A549 (cell line): ENCODE measurements at regions not wholly inside any gene's neighbourhood (a gene's known extent, or its start where the extent isn't known, plus 50 kb on each side); places are given as distances from the start of the nearest gene placed in this dataset.

Experiments
- ATAC-seq, 2 experiments: fragments of 200-7000 bp in 1 of 2; fragments of >200 bp in 1 of 2; cut with Nextera tagmentation in 1 of 2; cut with Tn5 transposase in 1 of 2; 3 replicates each; pipeline versions ENCODE4 v1.8.0 to v1.9.1; 2018 to 2020; ENCODE audit warnings: mild to moderate bottlenecking in 1 of 2, moderate library complexity in 1 of 2
- CTCF ChIA-PET: fragments of 300-600 bp; sonication (Branson Sonifier 250); formaldehyde crosslinking; extraction: SDS; loops from one replicate; lab custom pipeline; 2021; ENCODE audit warnings: antibody characterized with exemption, inconsistent platforms; lab: Yijun Ruan, JAX
- POLR2A ChIA-PET: fragments of 350-600 bp; formaldehyde crosslinking; extraction: SDS; loops from one replicate; lab custom pipeline; 2021; ENCODE audit warnings: antibody characterized with exemption, inconsistent platforms; lab: Yijun Ruan, JAX
- DNase-seq, 2 experiments: peaks; one replicate each; pipeline versions ENCODE4 v3.0.0 to v3.0.0-alpha.2; 2011 to 2016; ENCODE audit warnings: low read depth in 1 of 2, low spot score in 1 of 2
- FAIRE-seq: peaks from 2 replicates; lab custom pipeline; 2011; peaks lifted over from hg19 to GRCh38; lab: Jason Lieb, UNC
- H3K27ac ChIP-seq, 2 experiments: fragments of >200 bp; sonication (Bioruptor Twin); formaldehyde crosslinking; 3 replicates each; pipeline ENCODE4 v1.5.1; 2016 to 2017
- H3K4me1 ChIP-seq: fragments of >200 bp; sonication (Bioruptor Twin); formaldehyde crosslinking; 3 replicates; pipeline ENCODE4 v1.6.1; 2016
- H3K4me2 ChIP-seq: fragments of >200 bp; sonication (Bioruptor Twin); formaldehyde crosslinking; 3 replicates; pipeline ENCODE4 v1.6.1; 2016
- H3K4me3 ChIP-seq: fragments of >200 bp; sonication (Bioruptor Twin); formaldehyde crosslinking; 3 replicates; pipeline ENCODE4 v1.5.1; 2016
- H3K9me3 ChIP-seq: fragments of >200 bp; sonication (Bioruptor Twin); formaldehyde crosslinking; 3 replicates; pipeline ENCODE4 v1.6.1; 2016
- BCL3 ChIP-seq: fragments of >200 bp; sonication (Bioruptor Twin); formaldehyde crosslinking; IDR thresholded peaks from 3 replicates; pipeline ENCODE4 v1.6.1; 2016
- CHD4 ChIP-seq: fragments of 200-600 bp; sonication (generic); IDR thresholded peaks from 2 replicates; pipeline ENCODE4 v1.6.1; 2016; ENCODE audit warnings: antibody characterized with exemption, mild to moderate bottlenecking, borderline replicate concordance
- CTCF ChIP-seq: fragments of >200 bp; sonication (Bioruptor Twin); formaldehyde crosslinking; IDR thresholded peaks from 3 replicates; pipeline ENCODE4 v1.5.1; 2016
- E2F6 ChIP-seq: IDR thresholded peaks from 2 replicates; pipeline ENCODE4 v1.6.1; 2012; ENCODE audit warnings: low read depth, borderline replicate concordance
- EHMT2 ChIP-seq: fragments of 200-600 bp; sonication (generic); IDR thresholded peaks from 2 replicates; pipeline ENCODE4 v1.6.1; 2016; ENCODE audit warnings: antibody characterized with exemption, low read depth, mild to moderate bottlenecking, moderate library complexity
- ELK1 ChIP-seq: fragments of 150-350 bp; IDR thresholded peaks from 2 replicates; pipeline ENCODE4 v1.6.1; 2014; ENCODE audit warnings: low read depth, mild to moderate bottlenecking, low read length
- EP300 ChIP-seq, 2 experiments: fragments of >200 bp; sonication (Bioruptor Twin); formaldehyde crosslinking; IDR thresholded peaks; 2 replicates in 1 of 2; 3 replicates in 1 of 2; pipeline ENCODE4 v1.6.1; 2016 to 2017
- FOSB ChIP-seq: fragments of 250-450 bp; sonication (Bioruptor Pico); IDR thresholded peaks from 2 replicates; pipeline ENCODE4 v1.5.0; 2020; ENCODE audit warnings: mild to moderate bottlenecking, moderate library complexity
- FOSL2 ChIP-seq, 2 experiments: fragments of 450-650 bp in 1 of 2; fragments of >200 bp in 1 of 2; sonication (Bioruptor Twin) in 1 of 2; formaldehyde crosslinking; IDR thresholded peaks; 2 replicates each; pipeline versions ENCODE4 v1.5.0 to v1.6.1; 2016 to 2020; ENCODE audit warnings: mild to moderate bottlenecking in 1 of 2, moderate library complexity in 1 of 2
- GATA3 ChIP-seq: IDR thresholded peaks from 2 replicates; pipeline ENCODE4 v1.6.1; 2012; ENCODE audit warnings: borderline replicate concordance
- HDAC2 ChIP-seq: fragments of 200-600 bp; sonication (generic); IDR thresholded peaks from 2 replicates; pipeline ENCODE4 v1.6.1; 2016
- HMGXB4 ChIP-seq: fragments of 250-450 bp; sonication (Bioruptor Pico); IDR thresholded peaks from 2 replicates; pipeline ENCODE4 v1.5.0; 2021; ENCODE audit warnings: mild to moderate bottlenecking, moderate library complexity, borderline replicate concordance
- HOXB5 ChIP-seq: fragments of 250-450 bp; sonication (Bioruptor Pico); IDR thresholded peaks from 2 replicates; pipeline ENCODE4 v1.5.0; 2020; ENCODE audit warnings: mild to moderate bottlenecking, moderate library complexity
- JUNB ChIP-seq: fragments of >200 bp; sonication (Bioruptor Twin); formaldehyde crosslinking; IDR thresholded peaks from 2 replicates; pipeline ENCODE4 v1.6.1; 2016
- KDM5A ChIP-seq: fragments of 200-600 bp; sonication (generic); IDR thresholded peaks from 2 replicates; pipeline ENCODE4 v1.6.1; 2016; ENCODE audit warnings: antibody characterized with exemption, mild to moderate bottlenecking
- MAFK ChIP-seq: fragments of 450-650 bp; IDR thresholded peaks from 2 replicates; pipeline ENCODE4 v1.6.1; 2014; ENCODE audit not compliant: partially characterized antibody
- MAX ChIP-seq: IDR thresholded peaks from 2 replicates; pipeline ENCODE4 v1.6.1; 2012
- MAZ ChIP-seq: fragments of 150-350 bp; IDR thresholded peaks from 2 replicates; pipeline ENCODE4 v1.6.1; 2014; ENCODE audit warnings: antibody characterized with exemption, low read depth, low read length, borderline replicate concordance
- MYC ChIP-seq: IDR thresholded peaks from 2 replicates; pipeline ENCODE4 v1.6.1; 2012; ENCODE audit warnings: mild to moderate bottlenecking, inconsistent platforms, low read length, improper control_type of control experiment, borderline replicate concordance
- NFE2L2 ChIP-seq: fragments of 150-350 bp; conservative IDR thresholded peaks from 2 replicates; pipeline ENCODE4 v1.6.1; 2014; ENCODE audit warnings: low read length
- NPAS2 ChIP-seq: fragments of 250-450 bp; sonication (Bioruptor Pico); IDR thresholded peaks from 2 replicates; pipeline ENCODE4 v1.8.0; 2022; ENCODE audit warnings: mild to moderate bottlenecking, moderate library complexity, borderline replicate concordance
- RAD21 ChIP-seq, 2 experiments: fragments of >200 bp in 1 of 2; sonication (Bioruptor Twin) in 1 of 2; formaldehyde crosslinking in 1 of 2; IDR thresholded peaks in 1 of 2; conservative IDR thresholded peaks in 1 of 2; 2 replicates in 1 of 2; 3 replicates in 1 of 2; pipeline ENCODE4 v1.6.1; 2012 to 2018; ENCODE audit warnings: inconsistent platforms in 1 of 2
- RARB ChIP-seq: fragments of 250-450 bp; sonication (Bioruptor Pico); IDR thresholded peaks from 2 replicates; pipeline ENCODE4 v1.8.0; 2021; ENCODE audit warnings: mild to moderate bottlenecking, moderate library complexity
- RCOR1 ChIP-seq: fragments of 150-350 bp; IDR thresholded peaks from 2 replicates; pipeline ENCODE4 v1.6.1; 2014; ENCODE audit warnings: antibody characterized with exemption, low read length, low read depth
- SMC3 ChIP-seq: fragments of >200 bp; sonication (Bioruptor Twin); formaldehyde crosslinking; IDR thresholded peaks from 3 replicates; pipeline ENCODE4 v1.6.1; 2018; ENCODE audit warnings: inconsistent platforms
- ZC3H11A ChIP-seq: fragments of 450-650 bp; IDR thresholded peaks from 2 replicates; pipeline ENCODE4 v1.6.1; 2014; ENCODE audit warnings: antibody characterized with exemption, mild to moderate bottlenecking
- ZFP36 ChIP-seq: fragments of 450-650 bp; IDR thresholded peaks from 2 replicates; pipeline ENCODE4 v1.6.1; 2014; ENCODE audit warnings: borderline replicate concordance; ENCODE audit not compliant: partially characterized antibody
- ZSCAN20 ChIP-seq: fragments of 250-450 bp; sonication (Bioruptor Pico); IDR thresholded peaks from 2 replicates; pipeline ENCODE4 v1.8.0; 2022; ENCODE audit warnings: mild to moderate bottlenecking, moderate library complexity
- WGBS: methylation state at CpG from one replicate; pipeline ENCODE4 v1.1.6; 2017; ENCODE audit errors: missing lambda C conversion rate; 5-methylcytosine and 5-hydroxymethylcytosine counted together

GRCh38 chr2:181114021-181114420 is 133.6 kb downstream of the UBE2E3 start:
- no peak overlapping the region for H3K4me2 ChIP-seq
- ATAC-seq (no peak), DNase-seq (no peak), FAIRE-seq (no peak)
- ChIA-PET CTCF (interaction anchor here (0.7 to 2.6 kb wide), 2 partner anchors 9 to 211 kb away, joined by 3 to 9 read pairs; no protein-coding TSS in a partner anchor), POLR2A (no interaction called here)
- H3K4me3 ChIP-seq = no peak overlapping the region
- no peaks in the 10 kb centered on the region for H3K9me3 ChIP-seq
- no peak overlapping the region for H3K27ac ChIP-seq
- TF ChIP-seq MAFK = no peak
- TF ChIP-seq ZSCAN20 = no peak
- no peak for TF ChIP-seq ZFP36
- TF ChIP-seq HDAC2 = no peak
- TF ChIP-seq HMGXB4 (CRISPR knock-in tag) = no peak
- no peak for TF ChIP-seq FOSL2 (IDR thresholded peaks at IDR 0.05)
- no peak for TF ChIP-seq FOSL2 (CRISPR knock-in tag; IDR thresholded peaks at IDR 0.05)
- no peak for TF ChIP-seq FOSB (CRISPR knock-in tag)
- no peak for TF ChIP-seq BCL3
- no peak for TF ChIP-seq GATA3
- TF ChIP-seq MYC = no peak
- no peak for TF ChIP-seq KDM5A
- TF ChIP-seq RARB (CRISPR knock-in tag) = no peak
- TF ChIP-seq CTCF = no peak
- no peak for TF ChIP-seq RAD21 (conservative IDR thresholded peaks at IDR 0.05 in 1 of 2, IDR thresholded peaks at IDR 0.05 in 1 of 2)
- TF ChIP-seq MAX = no peak
- no peak for TF ChIP-seq JUNB
- no peak for TF ChIP-seq EP300 (IDR thresholded peaks at IDR 0.05)
- no peak for TF ChIP-seq EHMT2
- no peak for TF ChIP-seq MAZ
- WGBS = 76% methylated on average over 4 of the region's 4 CpGs
- H3K4me1 ChIP-seq = no peaks in the 10 kb centered on the region

- TF ChIP-seq E2F6 = no peak
- no peak for TF ChIP-seq FOSB (CRISPR knock-in tag)
- no peak for TF ChIP-seq CHD4
- TF ChIP-seq RCOR1 = no peak
- TF ChIP-seq RARB (CRISPR knock-in tag) = no peak
- no peak for TF ChIP-seq ELK1
- no peak for TF ChIP-seq SMC3
- TF ChIP-seq HOXB5 (CRISPR knock-in tag) = no peak
- no peak for TF ChIP-seq ZC3H11A
- no peak for TF ChIP-seq FOSL2 (IDR thresholded peaks at IDR 0.05)
- no peak for TF ChIP-seq FOSL2 (CRISPR knock-in tag; IDR thresholded peaks at IDR 0.05)
- TF ChIP-seq NPAS2 = no peak
- no peak for TF ChIP-seq NFE2L2
- H3K4me1 ChIP-seq = no peaks in the 10 kb centered on the region
- no peaks in the 10 kb centered on the region for H3K9me3 ChIP-seq
- ATAC-seq = no peak
- 6% methylated on average over 1 of the region's 1 CpG for WGBS
- no peak overlapping the region for H3K27ac ChIP-seq
- POLR2A ChIA-PET = no interaction called here
- no peak overlapping the region for H3K4me2 ChIP-seq
- no peak for DNase-seq
- FAIRE-seq = no peak
- CTCF ChIA-PET = interaction anchor here (2.6 kb wide), 1 partner anchor 11 kb away, joined by 9 read pairs; no protein-coding TSS in a partner anchor
- H3K4me3 ChIP-seq = no peak overlapping the region
Observed at GRCh38 chr2:181116261-181116660, 135.9 kb downstream of the UBE2E3 start.
